ENCODE measurements at regions not wholly inside any gene's neighbourhood (a gene's known extent, or its start where the extent isn't known, plus 50 kb on each side); places are given as distances from the start of the nearest gene placed in this dataset.

- Histone ChIP-seq H3K36me3 (ENCODE audit: control insufficient read depth, insufficient read depth, low read length) (no peaks in the 10 kb centered on the region), H3K9ac (ENCODE audit: insufficient read depth in 1 of 2, low read depth in 2 of 2, low read length in 2 of 2) (no peak overlapping the region), H3K9me3 (replicated peaks; ENCODE audit: control insufficient read depth, insufficient read depth, low read depth, low read length) (no peaks in the 10 kb centered on the region), H3K27me3 (ENCODE audit: control insufficient read depth in 2 of 2, insufficient read depth in 2 of 2, low read length in 2 of 2) (no peaks in the 10 kb centered on the region), H3K4me3 (no peak overlapping the region), H3K4me2 (ENCODE audit: insufficient read depth, low read length) (no peak overlapping the region), H3K9me1 (ENCODE audit: control insufficient read depth, insufficient read depth, low read length) (no peaks in the 10 kb centered on the region), H3K79me2 (ENCODE audit: control insufficient read depth, insufficient read depth, low read length) (no peaks in the 10 kb centered on the region), H3K27ac (ENCODE audit: extremely low read depth, low read depth, low read length) (no peak overlapping the region), H2AFZ (ENCODE audit: low read depth, low read length) (no peak overlapping the region), H4K20me1 (replicated peaks; ENCODE audit: control insufficient read depth, insufficient read depth, low read length) (no peaks in the 10 kb centered on the region), H3K4me1 (replicated peaks in 1 of 2; ENCODE audit: control insufficient read depth in 2 of 2, insufficient read depth in 2 of 2, low read length in 2 of 2) (no peaks in the 10 kb centered on the region)
- BruUV-seq (replicated peaks) = no TSS peak
- DNase-seq (ENCODE audit: extremely low read depth in 1 of 4, low spot score in 3 of 4) (no peak), ATAC-seq (no peak), FAIRE-seq (no peak)
- in situ Hi-C loops (cut with MboI) (no loop called here), intact Hi-C loops (cut with micrococcal nuclease) (no loop called here)
- ChIA-PET POLR2A (no interaction called here), CTCF (ENCODE audit: low intra/inter-chr PET ratio) (no interaction called here)
- no peak for TF ChIP-seq ARID2 (IDR thresholded peaks at IDR 0.05)
- TF ChIP-seq ZBED1 (IDR thresholded peaks at IDR 0.05) = no peak
- TF ChIP-seq HMGXB4 (CRISPR knock-in tag; IDR thresholded peaks at IDR 0.05) = no peak
- no peak for TF ChIP-seq SNAPC5 (CRISPR knock-in tag; IDR thresholded peaks at IDR 0.05)
- no peak for TF ChIP-seq ZFP36 (IDR thresholded peaks at IDR 0.05; ENCODE audit: low read depth, low read length, partially characterized antibody)
- no peak for TF ChIP-seq YY1 (IDR thresholded peaks at IDR 0.05; ENCODE audit: borderline replicate concordance in 1 of 3, control insufficient read depth in 1 of 3, extremely low read depth in 1 of 3, insufficient read depth in 3 of 3, insufficient read length in 1 of 3, insufficient replicate concordance in 2 of 3, low read depth in 1 of 3, low read length in 2 of 3)
- no peak for TF ChIP-seq ZNF24 (IDR thresholded peaks at IDR 0.05)
- no peak for TF ChIP-seq U2AF1 (optimal IDR thresholded peaks at IDR 0.05; ENCODE audit: low read depth, low read length)
- TF ChIP-seq KDM4B (IDR thresholded peaks at IDR 0.05; ENCODE audit: borderline replicate concordance in 2 of 2, low read depth in 1 of 2) = no peak
- TF ChIP-seq ZNF740 (CRISPR knock-in tag; IDR thresholded peaks at IDR 0.05) = no peak
- no peak for TF ChIP-seq ZNF740 (tag; IDR thresholded peaks at IDR 0.05)
- no peak for TF ChIP-seq ARID3B (CRISPR knock-in tag; IDR thresholded peaks at IDR 0.05; ENCODE audit: borderline replicate concordance)
- no peak for TF ChIP-seq JUN (IDR thresholded peaks at IDR 0.05; ENCODE audit: borderline replicate concordance, low read depth, low read length)
- TF ChIP-seq JUN (CRISPR knock-in tag; IDR thresholded peaks at IDR 0.05; ENCODE audit: borderline replicate concordance) = no peak
- TF ChIP-seq RBFOX2 (IDR thresholded peaks at IDR 0.05; ENCODE audit: low read depth, low read length) = no peak
- TF ChIP-seq HNRNPH1 (optimal IDR thresholded peaks at IDR 0.05; ENCODE audit: low read depth, low read length) = no peak
These were observed 58.6 kb upstream of the SLC38A4 start for GRCh38 chr12:46884362-46884761.

Measured in K562 (cell line).